Endodermal cell (in vitro differentiated cells): ENCODE measurements at regions not wholly inside any gene's neighbourhood (a gene's known extent, or its start where the extent isn't known, plus 50 kb on each side); places are given as distances from the start of the nearest gene placed in this dataset.
"Not testable (repeated sequence)": the region's sequence is repeated elsewhere in the genome, so short reads cannot be mapped to it uniquely, and the experiment has no call there.

ENCODE experiments used
- DNase-seq: peaks from one replicate; pipeline ENCODE4 v3.0.0-alpha.2; 2017
- H3K27ac ChIP-seq: 2 replicates; pipeline ENCODE4 v1.5.1; 2013; ENCODE audit warnings: mild to moderate bottlenecking, low read depth, low read length, moderate library complexity
- H3K27me3 ChIP-seq: 2 replicates; pipeline ENCODE4 v1.6.1; 2013; ENCODE audit warnings: mild to moderate bottlenecking, low read length, moderate library complexity; ENCODE audit not compliant: insufficient read depth, control insufficient read depth, poor library complexity, severe bottlenecking
- H3K36me3 ChIP-seq: 2 replicates; pipeline ENCODE4 v1.7.0; 2013; ENCODE audit warnings: mild to moderate bottlenecking, low read length, moderate library complexity; ENCODE audit not compliant: control insufficient read depth, insufficient read depth
- H3K4me1 ChIP-seq: one replicate; pipeline ENCODE4 v1.7.0; 2013; ENCODE audit warnings: low read length; ENCODE audit not compliant: control insufficient read depth, insufficient read depth
- H3K4me3 ChIP-seq: 2 replicates; pipeline ENCODE4 v1.5.1; 2013; ENCODE audit warnings: mild to moderate bottlenecking, low read length, moderate library complexity
- H3K9ac ChIP-seq: 2 replicates; pipeline ENCODE4 v1.6.1; 2013; ENCODE audit warnings: mild to moderate bottlenecking, low read length, moderate library complexity; ENCODE audit not compliant: poor library complexity, severe bottlenecking; ENCODE audit errors: extremely low read depth
- H3K9me3 ChIP-seq: 2 replicates; pipeline ENCODE4 v1.6.1; 2013; ENCODE audit warnings: mild to moderate bottlenecking, low read length, moderate library complexity; ENCODE audit not compliant: control insufficient read depth
- H3K27ac Mint-ChIP-seq: 2 replicates; pipeline ENCODE4 v1.8.0; 2020; ENCODE audit warnings: mixed read lengths
- H3K27me3 Mint-ChIP-seq: 2 replicates; pipeline ENCODE4 v1.8.0; 2021; ENCODE audit warnings: mild to moderate bottlenecking, mixed read lengths; ENCODE audit not compliant: insufficient read depth
- H3K36me3 Mint-ChIP-seq: 2 replicates; pipeline ENCODE4 v1.8.0; 2020; ENCODE audit warnings: low read depth, mixed read lengths
- H3K4me1 Mint-ChIP-seq: 2 replicates; pipeline ENCODE4 v1.8.0; 2020; ENCODE audit warnings: mixed read lengths
- H3K4me3 Mint-ChIP-seq: 2 replicates; pipeline ENCODE4 v1.8.0; 2020; ENCODE audit warnings: mild to moderate bottlenecking, moderate library complexity, mixed read lengths
- H3K9me3 Mint-ChIP-seq: 2 replicates; pipeline ENCODE4 v1.8.0; 2020; ENCODE audit warnings: mild to moderate bottlenecking, mixed read lengths
- WGBS, 2 experiments: methylation state at CpG; one replicate each; pipeline versions ENCODE4 v1.1.5 to v1.1.7; 2013; ENCODE audit warnings: missing lambda C conversion rate in 2 of 2, mixed read lengths in 1 of 2; ENCODE audit not compliant: insufficient coverage in 1 of 2, insufficient read length in 1 of 2; 5-methylcytosine and 5-hydroxymethylcytosine counted together
- TF ChIP-seq, protein P1 (sequence below): fragments of 200-600 bp; sonication (generic); conservative IDR thresholded peaks from 2 replicates; pipeline ENCODE4 v1.5.0; 2021; ENCODE audit warnings: antibody characterized with exemption, mild to moderate bottlenecking

DNA sequence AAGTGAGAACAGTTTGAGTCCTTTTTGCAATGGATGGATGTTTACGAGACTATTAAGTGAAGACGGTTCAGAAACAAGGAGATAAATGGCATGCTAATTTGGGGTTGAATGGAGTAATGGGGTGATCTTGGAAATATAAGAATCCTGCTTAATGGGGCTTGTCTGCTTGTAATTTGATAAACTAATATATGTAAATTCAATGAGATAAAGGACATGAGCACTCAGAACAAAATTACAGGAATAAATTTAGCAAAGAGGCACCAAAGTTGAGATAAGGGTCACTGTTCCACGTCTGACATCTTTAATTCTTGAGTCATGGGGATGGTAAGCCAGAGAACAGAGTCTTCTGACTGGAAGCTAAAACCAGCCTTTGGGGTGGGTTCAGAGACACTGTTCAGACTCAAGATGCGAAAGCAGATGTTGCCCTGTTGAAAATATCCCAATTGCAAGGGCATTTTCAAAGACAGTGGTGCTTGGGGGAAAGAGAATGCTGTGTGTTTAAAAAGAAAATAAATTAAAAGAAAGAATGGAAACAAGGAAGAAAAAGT lies 67.8 kb upstream of the CHRNB4 start:
- TF ChIP-seq, protein P1, sequence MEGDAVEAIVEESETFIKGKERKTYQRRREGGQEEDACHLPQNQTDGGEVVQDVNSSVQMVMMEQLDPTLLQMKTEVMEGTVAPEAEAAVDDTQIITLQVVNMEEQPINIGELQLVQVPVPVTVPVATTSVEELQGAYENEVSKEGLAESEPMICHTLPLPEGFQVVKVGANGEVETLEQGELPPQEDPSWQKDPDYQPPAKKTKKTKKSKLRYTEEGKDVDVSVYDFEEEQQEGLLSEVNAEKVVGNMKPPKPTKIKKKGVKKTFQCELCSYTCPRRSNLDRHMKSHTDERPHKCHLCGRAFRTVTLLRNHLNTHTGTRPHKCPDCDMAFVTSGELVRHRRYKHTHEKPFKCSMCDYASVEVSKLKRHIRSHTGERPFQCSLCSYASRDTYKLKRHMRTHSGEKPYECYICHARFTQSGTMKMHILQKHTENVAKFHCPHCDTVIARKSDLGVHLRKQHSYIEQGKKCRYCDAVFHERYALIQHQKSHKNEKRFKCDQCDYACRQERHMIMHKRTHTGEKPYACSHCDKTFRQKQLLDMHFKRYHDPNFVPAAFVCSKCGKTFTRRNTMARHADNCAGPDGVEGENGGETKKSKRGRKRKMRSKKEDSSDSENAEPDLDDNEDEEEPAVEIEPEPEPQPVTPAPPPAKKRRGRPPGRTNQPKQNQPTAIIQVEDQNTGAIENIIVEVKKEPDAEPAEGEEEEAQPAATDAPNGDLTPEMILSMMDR: no peak
- DNase-seq: no peak
- peaks cover 2% of the 10 kb centered on the region for H3K4me1 Mint-ChIP-seq
- no peak overlapping the region for H3K4me3 Mint-ChIP-seq
- Histone ChIP-seq H3K27me3 (peaks cover 5% of the 10 kb centered on the region), H3K27ac (no peak overlapping the region), H3K9me3 (peaks cover 5% of the 10 kb centered on the region), H3K9ac (no peak overlapping the region), H3K4me3 (no peak overlapping the region), H3K36me3 (no peaks in the 10 kb centered on the region), H3K4me1 (no peaks in the 10 kb centered on the region)
- H3K27ac Mint-ChIP-seq: no peak overlapping the region
- H3K9me3 Mint-ChIP-seq: peaks cover 27% of the 10 kb centered on the region
- WGBS, 2 experiments: 83 to 90% methylated on average over 3 to 4 of the region's 4 CpGs
- peaks cover 22% of the 10 kb centered on the region for H3K27me3 Mint-ChIP-seq
- H3K36me3 Mint-ChIP-seq: no peaks in the 10 kb centered on the region

DNA sequence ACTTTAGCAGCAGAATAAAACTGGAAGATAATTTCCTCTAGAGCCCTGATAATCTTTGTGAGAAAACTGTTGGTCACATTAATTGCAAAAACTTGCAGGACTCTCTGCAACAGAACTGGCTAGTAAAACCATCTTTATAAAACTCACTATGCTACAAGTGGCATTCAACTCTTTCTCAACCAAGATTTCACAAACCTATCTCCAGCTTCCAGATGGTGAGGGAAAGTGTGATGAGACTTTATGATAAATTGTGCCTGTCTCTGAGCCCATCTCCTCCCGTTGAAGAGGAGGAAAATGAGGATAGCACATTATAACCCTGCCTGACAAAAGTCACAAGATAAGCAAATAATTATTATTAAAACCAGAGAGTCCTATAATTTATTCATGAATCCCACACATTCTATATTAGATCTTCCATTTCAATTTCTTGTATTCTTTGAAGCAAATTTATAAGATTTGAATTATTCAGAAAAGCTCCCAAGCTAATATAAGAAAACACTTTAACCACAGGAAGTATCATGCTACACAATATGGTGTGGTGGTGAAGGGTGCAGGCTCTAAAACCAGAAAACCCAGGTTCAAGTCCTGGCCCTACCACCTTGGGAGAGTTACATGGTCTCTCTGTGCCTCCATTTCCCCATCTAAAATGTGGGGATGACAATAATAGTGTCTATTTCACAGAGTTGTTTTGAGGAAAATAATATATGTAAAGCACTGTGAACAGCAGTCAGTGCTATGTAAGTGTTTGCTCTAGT lies 65.6 kb upstream of the CHRNB4 start:
- H3K27me3 Mint-ChIP-seq: peaks cover 22% of the 10 kb centered on the region
- not testable (repeated sequence) for H3K9ac ChIP-seq, H3K27ac Mint-ChIP-seq, H3K36me3 ChIP-seq, H3K27me3 ChIP-seq, H3K4me1 Mint-ChIP-seq, H3K4me3 Mint-ChIP-seq, H3K4me1 ChIP-seq, H3K4me3 ChIP-seq, H3K9me3 ChIP-seq, H3K36me3 Mint-ChIP-seq, H3K27ac ChIP-seq, DNase-seq
- peaks cover 25% of the 10 kb centered on the region for H3K9me3 Mint-ChIP-seq
- 92% methylated on average over 1 of the region's 1 CpG; no CpG with 5 or more reads in 1 of the 2 experiments for WGBS, 2 experiments

DNA sequence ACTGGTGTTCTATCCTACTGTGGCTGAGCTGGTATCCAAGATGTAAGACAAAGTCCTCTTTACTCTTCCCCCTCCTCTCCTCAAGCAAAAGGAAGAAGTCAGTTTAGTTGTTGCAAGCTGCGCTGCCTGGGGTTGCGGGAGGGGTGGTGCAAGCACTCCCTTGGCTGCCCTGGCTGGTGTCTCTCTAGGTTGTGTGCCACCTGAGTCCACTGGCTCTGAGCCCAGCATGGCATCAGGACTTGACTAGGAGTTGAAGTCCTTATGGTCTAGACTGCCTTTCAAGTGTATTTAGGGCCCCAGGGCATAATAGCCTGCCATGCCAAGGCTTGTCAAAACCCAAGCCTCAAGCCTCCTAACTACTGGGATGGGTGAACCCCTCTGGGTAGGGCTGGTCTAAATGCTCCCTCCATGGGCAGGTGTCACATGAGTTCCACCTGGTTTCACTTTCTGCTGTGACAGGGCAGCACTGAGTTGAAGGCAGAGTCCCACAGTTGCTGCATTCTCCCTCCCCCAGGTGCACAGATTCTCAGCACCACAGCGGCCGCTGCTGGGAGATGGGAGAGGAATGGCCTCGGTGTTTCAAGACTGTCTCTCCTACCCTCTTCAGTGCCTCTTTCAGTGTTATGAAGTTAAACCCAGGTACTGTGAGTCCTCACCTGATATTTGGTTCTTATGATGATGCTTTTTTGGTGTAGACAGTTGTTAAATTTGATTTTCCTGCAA lies 62.5 kb upstream of the CHRNB4 start:
- 95 to 100% methylated on average over 1 to 5 of the region's 5 CpGs for whole genome bisulfite sequencing, 2 experiments

DNA sequence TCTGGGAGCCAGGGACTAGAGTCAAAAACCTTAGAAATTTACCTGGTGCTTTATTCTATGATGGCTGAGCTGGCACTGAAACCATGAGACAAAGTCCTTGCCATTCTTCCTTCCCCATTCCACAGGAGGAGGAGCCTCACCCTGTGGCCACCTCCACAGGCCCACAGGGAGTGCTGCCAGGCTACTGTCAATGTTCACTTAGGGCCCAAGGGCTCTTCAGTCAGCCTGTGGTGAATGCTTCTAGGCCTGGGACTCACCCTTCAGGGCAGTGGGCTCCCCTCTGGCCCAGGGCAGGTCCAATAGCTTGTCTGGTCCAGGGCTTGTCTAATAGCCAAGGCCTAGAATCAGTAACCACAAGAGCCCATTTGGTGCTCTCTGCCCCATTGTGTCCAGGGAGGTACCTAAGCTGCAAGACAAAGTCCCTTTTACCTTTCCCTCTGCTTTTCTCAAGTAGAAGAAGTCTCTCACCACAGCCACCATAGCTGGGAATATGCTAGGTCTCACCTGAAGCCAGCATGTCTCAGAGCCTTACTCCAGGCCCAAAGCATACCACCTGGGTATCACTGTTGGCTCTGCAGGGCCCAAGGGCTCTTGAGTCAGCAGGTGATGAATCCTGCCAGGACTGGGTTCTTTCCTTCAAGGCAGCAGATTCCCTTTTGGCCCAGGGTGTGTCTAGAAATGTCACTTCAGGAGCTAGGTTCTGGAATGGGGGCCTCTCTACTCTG lies 61.8 kb upstream of the CHRNB4 start:
- Histone ChIP-seq H3K27ac (no peak overlapping the region), H3K36me3 (no peaks in the 10 kb centered on the region), H3K9me3 (peaks cover 5% of the 10 kb centered on the region), H3K27me3 (no peaks in the 10 kb centered on the region), H3K4me1 (no peaks in the 10 kb centered on the region), H3K9ac (no peak overlapping the region), H3K4me3 (no peak overlapping the region)
- Mint-ChIP-seq H3K9me3 (peaks cover 25% of the 10 kb centered on the region), H3K27ac (no peak overlapping the region), H3K27me3 (peaks cover 8% of the 10 kb centered on the region), H3K4me1 (no peaks in the 10 kb centered on the region), H3K4me3 (no peak overlapping the region), H3K36me3 (no peaks in the 10 kb centered on the region)
- TF ChIP-seq, protein P1: no peak
- DNase-seq: no peak

More for the DNA sequence above, 62.5 kb upstream of the CHRNB4 start:
- Mint-ChIP-seq H3K27me3 (peaks cover 11% of the 10 kb centered on the region), H3K9me3 (peaks cover 25% of the 10 kb centered on the region)
- not testable (repeated sequence) for H3K4me1 ChIP-seq, H3K36me3 Mint-ChIP-seq, H3K36me3 ChIP-seq, H3K9me3 ChIP-seq, H3K4me3 Mint-ChIP-seq, H3K9ac ChIP-seq, H3K27me3 ChIP-seq, H3K4me3 ChIP-seq, H3K27ac Mint-ChIP-seq, DNase-seq, H3K4me1 Mint-ChIP-seq, H3K27ac ChIP-seq
